ENCODE measurements at regions not wholly inside any gene's neighbourhood (a gene's known extent, or its start where the extent isn't known, plus 50 kb on each side); places are given as distances from the start of the nearest gene placed in this dataset.

DNA sequence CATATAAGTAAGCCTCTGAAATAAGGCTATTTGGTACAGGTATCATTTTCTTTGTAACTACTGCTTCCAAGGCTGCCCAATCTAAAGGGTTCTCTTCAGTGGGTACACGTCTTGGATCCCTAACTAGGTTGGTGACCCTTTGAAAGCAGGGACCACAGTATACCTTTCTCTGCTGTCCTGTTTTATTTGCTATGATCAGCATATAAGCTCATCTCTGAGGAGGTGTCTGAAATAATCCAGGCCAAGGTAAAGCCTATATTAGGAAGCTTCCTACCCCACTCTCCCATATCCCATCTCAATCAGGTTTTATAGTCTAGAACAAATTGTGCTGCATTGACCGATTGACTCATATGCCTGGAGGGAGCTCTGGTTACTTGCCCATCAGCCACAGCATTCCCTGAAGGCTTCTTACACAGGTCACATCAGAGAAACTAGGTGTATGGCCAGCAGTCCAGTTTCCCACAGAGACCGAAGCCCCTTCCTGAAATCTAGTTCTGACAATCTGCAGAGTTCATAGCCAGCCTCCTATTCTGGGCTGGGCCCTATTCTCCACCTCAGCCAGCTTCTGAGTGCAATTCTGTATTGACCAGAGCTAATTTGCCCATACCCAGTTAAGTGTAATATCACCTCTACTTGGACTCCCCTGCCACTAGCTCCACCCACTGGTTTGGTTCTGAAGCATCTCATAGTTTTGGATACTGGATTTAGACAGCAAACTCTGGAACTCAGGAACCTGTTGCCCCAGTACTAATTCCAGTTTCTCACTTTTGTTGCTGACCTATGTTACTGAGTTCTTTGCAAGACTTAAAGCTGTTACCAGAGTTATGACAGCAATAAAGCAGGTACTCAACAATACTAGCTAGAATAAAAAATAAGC, 62.1 kb upstream of the ARHGAP20 start:
- DNase-seq = no peak

DNA sequence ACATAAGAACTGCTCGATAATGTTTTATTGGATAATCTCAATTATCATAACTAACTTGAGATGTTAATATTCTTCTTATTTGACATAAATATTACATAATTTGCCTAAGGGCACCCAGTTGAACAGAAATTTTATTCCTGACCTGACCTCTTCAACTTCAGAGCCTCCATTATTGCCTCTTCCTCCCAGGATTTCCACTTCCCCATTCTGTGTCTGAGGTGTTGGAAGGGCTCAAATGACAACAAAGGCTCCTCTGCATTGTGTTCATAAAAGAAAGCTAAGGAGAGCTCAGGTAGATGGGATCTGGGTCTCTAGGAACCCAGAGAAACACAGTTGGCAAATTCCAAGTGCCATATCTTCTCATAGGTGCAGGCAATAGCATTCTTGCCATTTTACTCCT, 61.2 kb upstream of the ARHGAP20 start:
- DNase-seq = no peak

DNA sequence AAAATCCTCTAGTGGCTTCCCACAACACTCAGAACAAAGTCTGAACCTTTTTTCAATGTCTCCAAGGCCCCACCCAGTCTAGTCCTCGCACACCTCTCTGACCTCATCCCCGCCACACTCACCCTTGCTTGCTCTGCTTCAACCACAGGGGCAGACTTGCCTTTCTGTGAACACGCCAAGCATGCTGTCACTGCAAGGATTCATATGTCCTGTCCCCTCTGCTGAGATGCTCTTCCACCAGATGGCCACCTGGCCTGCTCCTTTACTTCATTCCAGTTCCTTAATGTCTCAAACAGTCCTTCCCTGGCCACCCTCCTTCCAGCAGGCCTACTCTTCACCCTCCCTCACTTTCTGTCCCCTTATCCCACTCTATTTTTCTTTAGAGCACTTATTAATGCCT, 60.6 kb upstream of the ARHGAP20 start:
- DNase-seq = no peak

DNA sequence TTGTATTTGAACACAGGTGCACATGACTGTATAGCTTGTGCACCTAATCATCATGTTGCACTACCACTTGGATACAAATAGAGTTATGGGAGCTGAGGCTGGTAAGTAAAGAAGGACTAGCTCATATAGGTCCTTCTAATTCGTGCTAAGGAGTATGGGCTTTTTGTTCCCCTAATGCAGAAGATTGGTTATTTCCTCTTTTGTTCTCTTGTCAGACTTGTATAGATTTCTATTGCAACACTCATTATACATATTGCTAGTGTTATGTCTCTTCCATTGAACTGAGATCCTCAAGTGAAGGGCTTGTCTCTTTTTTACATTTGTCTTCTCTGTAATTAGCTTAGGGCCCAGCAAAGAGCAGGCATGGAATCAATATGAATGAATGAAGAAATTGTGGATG, 54.1 kb upstream of the ARHGAP20 start:
- DNase-seq = no peak

DNA sequence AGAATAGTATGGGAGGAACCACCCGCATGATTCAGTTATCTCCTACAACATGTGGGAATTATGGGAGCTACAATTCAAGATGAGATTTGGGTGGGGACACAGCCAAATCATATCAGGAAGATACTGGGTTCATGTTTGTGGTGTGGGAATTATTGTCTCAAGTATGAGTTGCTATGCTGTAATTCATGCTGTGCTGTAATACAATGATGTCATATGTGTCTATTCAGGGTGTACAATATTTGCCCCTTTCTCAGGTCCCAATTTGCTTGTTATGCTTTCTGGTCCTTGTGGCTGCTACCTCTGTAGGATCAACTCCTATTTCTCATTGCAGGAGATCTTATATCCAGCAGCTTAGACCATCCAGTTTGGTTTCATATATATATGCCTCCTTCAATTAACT, 52.2 kb upstream of the ARHGAP20 start:
- no peak for DNase-seq

DNA sequence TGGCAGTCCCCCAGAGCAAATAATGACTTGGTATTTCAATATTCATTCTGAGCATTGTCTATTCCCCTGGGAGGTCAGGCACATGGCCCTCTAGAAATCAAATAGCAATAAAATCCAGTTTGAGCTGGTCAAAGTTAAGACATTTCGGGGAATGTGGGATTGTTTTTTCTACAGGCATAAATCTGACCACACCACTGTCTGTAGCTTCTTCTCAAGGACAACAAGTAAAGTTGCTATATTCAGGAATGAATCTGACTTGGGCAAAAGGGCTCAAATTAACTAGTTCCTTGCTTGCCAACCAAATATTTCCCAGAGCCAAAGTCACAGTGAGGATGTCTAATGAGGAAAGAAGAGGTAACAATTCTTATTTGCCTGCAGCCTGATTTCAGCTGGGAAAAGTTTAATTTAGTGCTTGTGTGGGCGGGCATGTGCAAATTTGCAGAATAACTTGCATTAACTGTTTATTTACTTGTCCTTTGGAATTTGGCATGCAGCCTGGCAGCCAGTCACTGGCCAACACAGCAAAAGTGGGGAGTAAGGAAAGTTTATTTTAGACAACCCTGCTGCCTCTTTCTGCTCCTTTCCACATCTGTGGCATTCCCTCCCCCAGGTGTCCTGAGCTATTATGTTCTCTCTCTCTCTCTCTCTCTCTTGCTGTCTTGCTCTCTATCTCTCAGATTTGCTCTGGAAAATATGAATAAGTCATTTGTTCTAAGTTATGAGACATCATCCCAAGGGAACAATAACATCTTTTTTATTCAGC, 51.2 kb upstream of the ARHGAP20 start:
- no peak for DNase-seq

DNA sequence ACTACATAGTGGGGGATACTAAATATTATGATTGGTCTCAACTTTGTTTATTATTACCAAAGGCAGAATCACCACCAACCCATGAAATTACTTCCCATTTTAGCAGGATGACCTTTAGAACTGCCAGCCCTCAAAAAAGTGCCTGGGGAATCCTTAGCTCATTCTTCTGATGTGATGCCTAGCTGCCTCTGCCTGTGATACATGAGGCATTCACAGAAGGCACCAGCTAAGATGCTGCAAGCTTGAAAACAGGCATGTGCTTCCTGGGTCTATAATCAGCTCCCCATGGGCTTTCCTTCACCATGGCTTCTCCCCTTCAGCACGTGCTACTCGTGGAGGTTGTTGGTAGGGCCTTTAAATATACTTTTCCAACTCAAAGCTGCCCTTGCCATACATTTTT, 50.4 kb upstream of the ARHGAP20 start:
- DNase-seq = no peak

Measured in stimulated activated naive CD4-positive, alpha-beta T cell (primary cell).